ENCODE measurements at regions not wholly inside any gene's neighbourhood (a gene's known extent, or its start where the extent isn't known, plus 50 kb on each side); places are given as distances from the start of the nearest gene placed in this dataset.

DNA sequence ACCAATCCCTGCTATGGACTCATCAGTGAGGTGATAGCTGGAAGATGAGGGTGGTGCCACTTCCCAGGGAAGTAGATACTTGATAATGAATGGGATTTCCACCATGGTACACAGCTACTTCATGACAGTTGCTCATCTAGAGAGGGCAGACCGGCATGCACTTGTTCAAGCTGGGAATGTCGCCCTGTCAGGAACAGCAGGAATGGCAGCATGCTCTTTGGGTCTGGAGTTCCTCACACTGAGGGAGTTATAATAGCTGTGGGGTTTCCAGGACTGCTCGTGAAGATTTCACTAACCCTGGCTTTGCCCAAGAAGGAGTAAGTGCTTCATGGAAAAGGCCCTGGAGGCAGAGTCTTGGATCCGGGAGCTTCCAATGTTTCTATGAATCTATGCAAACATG lies 129.2 kb downstream of the PSMG1 start:
- no peak for DNase-seq (ENCODE audit: low spot score)

- DNase-seq (ENCODE audit: low spot score): no peak
Measured at GRCh38 chr21:39053126-39053525, 130.1 kb downstream of the PSMG1 start.

DNA sequence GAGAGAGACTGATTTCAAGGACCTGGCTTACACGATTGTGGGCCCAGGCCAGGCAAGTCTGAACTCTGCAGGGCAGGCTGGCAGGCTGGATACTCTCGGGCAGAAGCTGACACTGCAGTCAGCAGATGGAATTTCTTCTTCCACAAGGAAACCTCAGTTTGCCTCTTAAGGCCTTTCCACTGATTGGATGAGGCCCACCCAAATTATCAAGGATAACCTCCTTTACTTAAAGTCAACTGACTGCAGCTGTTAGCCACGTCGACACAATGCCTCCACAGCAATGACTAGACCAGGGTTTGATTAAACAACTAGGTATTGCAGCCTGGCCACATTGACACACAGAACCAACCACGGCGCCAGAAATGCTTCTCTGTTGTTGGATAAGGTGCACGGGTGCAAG lies 130.5 kb downstream of the PSMG1 start:
- no peak for DNase-seq (ENCODE audit: low spot score)

GRCh38 chr21:39051588-39051949 lies 131.7 kb downstream of the PSMG1 start:
- peak; percentile 80 for DNase-seq (ENCODE audit: low spot score)

GRCh38 chr21:39050841-39051587 lies 132.2 kb downstream of the PSMG1 start:
- DNase-seq (ENCODE audit: low spot score): peak; percentile 20

DNA sequence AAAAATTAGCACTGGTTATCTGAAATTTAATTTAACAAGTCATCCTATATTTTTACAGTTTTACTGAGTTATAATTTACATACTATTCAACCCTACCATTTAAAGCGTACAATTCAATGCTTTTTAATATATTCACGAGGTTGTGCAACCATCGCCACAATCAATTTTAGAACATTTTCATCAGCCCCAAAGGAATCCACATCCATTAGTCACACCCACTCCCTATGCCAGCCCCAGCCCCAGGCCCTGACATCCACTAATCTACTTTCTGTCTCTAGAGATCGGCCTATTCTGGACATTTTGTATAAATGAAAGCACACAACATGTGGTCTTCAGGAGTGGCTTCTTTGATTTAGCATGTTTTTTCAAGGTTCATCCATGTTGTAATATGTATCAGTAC lies 134.7 kb downstream of the PSMG1 start:
- no peak for DNase-seq (ENCODE audit: low spot score)

DNA sequence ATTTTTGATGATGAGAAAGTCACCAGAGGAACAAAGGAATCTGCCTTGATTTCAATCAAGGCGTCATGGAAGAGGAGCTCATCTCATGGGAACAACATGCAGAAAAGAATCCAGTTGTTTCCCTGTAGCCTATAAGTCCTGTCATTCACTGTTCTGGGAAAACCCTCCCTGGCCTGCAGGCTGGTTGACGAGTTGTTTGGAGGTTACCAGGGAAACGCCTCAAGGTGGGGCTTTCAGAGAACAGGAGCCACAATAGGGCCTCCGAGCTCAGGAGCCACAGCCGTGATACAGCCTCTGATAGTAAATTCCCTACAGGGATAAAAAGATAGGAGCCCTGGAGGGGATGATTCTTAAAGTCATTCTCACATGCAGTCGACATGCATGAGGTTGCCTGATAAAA lies 135.2 kb downstream of the PSMG1 start:
- no peak for DNase-seq (ENCODE audit: low spot score)

DNA sequence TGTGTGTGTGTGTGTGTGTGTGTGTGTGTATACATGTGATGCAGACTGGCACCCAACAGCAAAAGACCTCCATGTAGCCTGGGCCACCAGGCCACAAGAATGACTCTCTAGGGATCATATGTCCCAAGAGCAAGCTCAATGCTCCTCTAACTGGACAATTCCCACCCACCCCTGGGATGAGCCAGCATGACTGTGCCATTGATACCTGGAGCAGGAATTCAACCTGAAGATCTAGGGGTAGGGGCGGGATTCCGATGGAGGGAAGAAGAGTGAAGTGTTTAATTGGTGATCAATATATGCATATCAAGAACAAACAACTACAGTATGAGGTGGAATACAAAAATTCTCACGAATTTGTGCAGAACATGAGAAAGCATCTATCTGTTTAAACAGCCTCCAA lies 136.2 kb downstream of the PSMG1 start:
- DNase-seq (ENCODE audit: low spot score): no peak

GRCh38 chr21:39046236-39046916 lies 136.9 kb downstream of the PSMG1 start:
- no peak for DNase-seq (ENCODE audit: low spot score)

- DNase-seq (ENCODE audit: low spot score): no peak
Measured at GRCh38 chr21:39041816-39042215, 141.4 kb downstream of the PSMG1 start.

GRCh38 chr21:39040494-39041110 lies 142.6 kb downstream of the PSMG1 start:
- no peak for DNase-seq (ENCODE audit: low spot score)

DNA sequence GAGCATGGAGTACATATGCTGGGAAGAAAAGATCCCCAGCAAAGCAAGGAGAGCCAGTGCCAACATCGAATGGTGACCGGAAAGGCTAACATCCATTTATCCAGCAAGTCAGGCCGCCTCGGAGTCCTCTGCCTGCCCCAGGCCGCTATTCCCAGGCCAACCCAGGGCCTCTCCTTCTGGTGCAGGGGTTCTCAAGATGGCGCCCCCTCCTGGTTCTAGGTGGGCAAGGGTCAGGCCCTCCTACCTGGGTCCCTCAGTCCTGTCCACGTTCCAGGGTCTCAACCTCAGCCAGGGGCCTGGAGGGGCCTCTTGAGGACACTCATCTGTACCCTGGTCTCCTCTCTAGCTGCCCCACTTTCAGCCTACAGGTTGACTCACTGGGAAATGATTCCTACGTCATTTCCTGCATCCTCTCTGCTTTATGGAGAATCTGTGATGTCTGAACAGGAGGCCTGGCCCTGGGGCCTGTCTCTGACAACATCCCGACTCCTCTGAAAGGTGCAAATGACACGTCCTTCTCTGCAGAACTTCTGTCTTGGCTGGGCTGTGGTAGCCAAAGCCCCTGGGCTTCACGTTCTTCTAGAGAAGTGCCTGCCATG lies 145.3 kb downstream of the PSMG1 start:
- DNase-seq (ENCODE audit: low spot score): no peak

- no peak for DNase-seq (ENCODE audit: low spot score)
Measured at GRCh38 chr21:39036581-39036980, 146.7 kb downstream of the PSMG1 start.

- DNase-seq (ENCODE audit: low spot score): no peak
Measured at GRCh38 chr21:39034590-39035536, 148.4 kb downstream of the PSMG1 start.

DNA sequence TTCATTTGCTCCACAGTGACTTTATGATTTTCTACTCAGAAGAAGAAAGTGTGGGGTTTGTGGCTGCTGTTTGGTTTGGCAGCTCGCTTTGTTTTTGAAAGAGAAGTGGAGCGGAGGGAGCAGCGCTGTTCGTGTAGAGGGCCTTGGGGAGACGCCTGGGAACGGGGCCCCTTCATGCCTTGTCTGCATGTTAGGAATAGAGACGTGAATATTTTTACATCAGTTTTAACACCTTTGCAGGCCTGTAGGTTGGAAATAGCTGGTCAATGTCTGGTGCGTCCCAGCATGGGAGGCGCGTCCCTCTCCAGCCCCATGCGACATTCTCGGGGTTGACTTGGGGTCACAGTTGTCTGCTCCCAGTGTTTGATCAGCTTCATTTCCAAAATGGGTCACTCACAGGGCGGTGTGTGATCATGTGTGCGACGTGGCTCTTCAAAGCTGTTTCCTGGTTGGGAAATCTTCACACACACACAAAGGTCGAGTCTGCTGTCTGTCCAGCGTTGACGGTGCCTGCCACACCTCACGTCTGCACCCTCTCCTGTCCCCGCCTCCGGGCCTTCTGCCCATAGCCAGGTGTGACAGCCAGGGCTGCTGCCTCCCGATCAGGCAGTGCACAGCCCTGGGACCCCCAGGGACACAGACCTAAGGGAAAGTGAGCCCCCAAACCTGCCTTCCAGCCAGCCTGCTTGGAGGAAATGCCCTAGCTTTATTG lies 149.2 kb downstream of the PSMG1 start:
- no peak for DNase-seq (ENCODE audit: low spot score)

DNA sequence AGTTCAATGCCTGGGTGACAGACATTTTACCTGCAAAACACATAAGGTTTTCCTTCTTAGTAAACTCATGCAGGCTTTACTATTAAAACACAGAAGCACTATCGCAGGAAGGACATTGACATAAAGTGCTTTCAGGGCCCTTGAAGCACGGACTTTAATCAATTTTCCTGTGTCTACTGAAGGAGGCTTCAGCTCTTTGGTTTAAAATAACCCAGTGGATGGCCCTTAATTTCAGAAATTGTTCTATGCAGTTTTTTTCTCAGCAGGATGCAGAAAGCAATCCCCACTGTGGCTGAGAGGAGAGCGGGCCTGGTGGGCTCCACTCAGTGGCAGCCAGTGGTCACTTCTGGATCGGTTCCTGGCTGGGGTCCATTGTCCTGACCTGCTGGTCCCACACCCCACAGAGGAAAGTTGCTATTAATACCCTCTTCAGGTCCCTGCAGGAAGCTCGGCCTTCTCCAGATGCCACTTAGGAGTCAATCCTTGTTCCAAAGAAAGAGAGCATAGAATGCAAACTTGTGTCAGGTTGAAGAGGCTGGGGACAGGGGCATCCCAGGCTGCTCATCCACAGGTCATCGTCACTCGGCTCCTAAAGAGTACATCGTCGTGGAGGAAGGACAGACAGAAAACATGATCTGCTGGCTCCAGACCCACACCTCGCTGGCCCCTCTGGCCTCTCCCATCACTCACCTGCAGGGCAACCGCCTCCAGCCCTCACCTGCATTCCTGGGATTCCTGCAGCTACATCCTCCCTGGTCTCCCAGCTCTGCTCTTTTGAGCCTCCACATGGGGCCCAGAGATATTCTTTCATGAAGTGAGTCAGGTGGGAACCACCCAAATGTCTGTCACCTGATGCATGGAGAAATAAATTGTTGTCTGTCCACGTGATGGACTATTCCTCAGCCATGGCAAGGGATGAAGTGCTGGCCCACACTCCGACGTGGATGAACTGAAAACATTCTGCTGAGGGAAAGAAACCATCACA lies 153.1 kb downstream of the PSMG1 start:
- DNase-seq (ENCODE audit: low spot score): no peak

GRCh38 chr21:39029086-39029755 lies 154.0 kb downstream of the PSMG1 start:
- peak; percentile 71 for DNase-seq (ENCODE audit: low spot score)

- no peak for DNase-seq (ENCODE audit: low spot score)
Measured at GRCh38 chr21:39025198-39025597, 158.1 kb downstream of the PSMG1 start.

GRCh38 chr21:39024538-39024937 lies 158.7 kb downstream of the PSMG1 start:
- no peak for DNase-seq (ENCODE audit: low spot score)
